Uterus (tissue), 3 donors: ENCODE measurements at regions not wholly inside any gene's neighbourhood (a gene's known extent, or its start where the extent isn't known, plus 50 kb on each side); places are given as distances from the start of the nearest gene placed in this dataset.
"Not testable (repeated sequence)": the region's sequence is repeated elsewhere in the genome, so short reads cannot be mapped to it uniquely, and the experiment has no call there.

Experiments
- DNase-seq, 2 donors: peaks; one replicate each; pipeline ENCODE4 v3.0.0-alpha.2; 2019 to 2020
- H3K27ac ChIP-seq, 2 donors: fragments of 200-600 bp; sonication (generic); 1 replicate in 1 of 2; 2 replicates in 1 of 2; pipeline ENCODE4 v1.5.1; 2016 to 2018
- H3K27me3 ChIP-seq, 2 donors: fragments of 200-600 bp; sonication (generic); one replicate each; pipeline ENCODE4 v1.5.1; 2018 to 2019; ENCODE audit warnings: control low read depth in 1 of 2
- H3K36me3 ChIP-seq, 2 donors: fragments of 200-600 bp; sonication (generic); one replicate each; pipeline ENCODE4 v1.5.1; 2019; ENCODE audit warnings: control low read depth in 1 of 2
- H3K4me1 ChIP-seq, 2 donors: fragments of 200-600 bp; sonication (generic); one replicate each; pipeline ENCODE4 v1.5.1; 2018 to 2019; ENCODE audit warnings: control low read depth in 1 of 2
- H3K4me3 ChIP-seq, 2 donors: fragments of 200-600 bp; sonication (generic); 1 replicate in 1 of 2; 2 replicates in 1 of 2; pipeline ENCODE4 v1.5.1; 2018 to 2019; ENCODE audit warnings: mild to moderate bottlenecking in 1 of 2
- H3K9me3 ChIP-seq, 2 donors: fragments of 200-600 bp; sonication (generic); one replicate each; pipeline ENCODE4 v1.5.1; 2019; ENCODE audit warnings: control low read depth in 1 of 2
- CTCF ChIP-seq, 4 experiments: fragments of 200-600 bp in 2 of 4; fragments of 450-650 bp in 2 of 4; sonication (generic) in 2 of 4; IDR thresholded peaks; one replicate each; pipeline ENCODE4 v1.5.1; 2016 to 2019; ENCODE audit warnings: antibody characterized with exemption in 4 of 4, mild to moderate bottlenecking in 2 of 4, moderate library complexity in 1 of 4
- POLR2A ChIP-seq, 2 donors: fragments of 450-650 bp; IDR thresholded peaks; one replicate each; pipeline ENCODE4 v1.6.1; 2016; ENCODE audit warnings: antibody characterized with exemption in 2 of 2, mild to moderate bottlenecking in 1 of 2, moderate library complexity in 1 of 2
- intact Hi-C: fragments of 100-400 bp; cut with DNase I; formaldehyde crosslinking; loops from one replicate; pipeline ENCODE4 v1.15.1; 2023; ENCODE audit warnings: low total_unique reads
- donor health status: DM: yes; HTN: yes; CAD: no.

- Histone ChIP-seq H3K27me3 (no peaks in the 10 kb centered on the region), H3K4me3 (no peak overlapping the region), H3K36me3 (no peaks in the 10 kb centered on the region), H3K4me1 (no peaks in the 10 kb centered on the region), H3K27ac (no peak overlapping the region), H3K9me3 (no peaks in the 10 kb centered on the region)
- DNase-seq = no peak
- TF ChIP-seq CTCF (IDR thresholded peaks at IDR 0.05) = no peak
- intact Hi-C loops = no loop called here
Observed at GRCh38 chr1:143584508-143584907, 387.3 kb downstream of the FAM72C start.

- H3K27me3 ChIP-seq = no peaks in the 10 kb centered on the region
- TF ChIP-seq CTCF (IDR thresholded peaks at IDR 0.05) (no peak), POLR2A (IDR thresholded peaks at IDR 0.05) (no peak)
- no peak for DNase-seq
- H3K36me3 ChIP-seq = no peaks in the 10 kb centered on the region
- no peaks in the 10 kb centered on the region for H3K4me1 ChIP-seq
- intact Hi-C loops = no loop called here
- H3K27ac ChIP-seq = no peak overlapping the region
- H3K9me3 ChIP-seq = no peaks in the 10 kb centered on the region
- H3K4me3 ChIP-seq = no peak overlapping the region
Observed at GRCh38 chr1:143574891-143575520, 396.8 kb downstream of the FAM72C start.

- H3K27ac ChIP-seq, intact Hi-C loops: not testable (repeated sequence)
Observed at GRCh38 chr1:143572661-143573060, 399.1 kb downstream of the FAM72C start.

GRCh38 chr1:143563761-143564160 is 408.0 kb downstream of the FAM72C start:
- intact Hi-C loops, H3K4me1 ChIP-seq, H3K9me3 ChIP-seq, H3K27ac ChIP-seq, H3K36me3 ChIP-seq, DNase-seq, H3K27me3 ChIP-seq, H3K4me3 ChIP-seq: not testable (repeated sequence)

More at GRCh38 chr1:143572661-143573060, 399.1 kb downstream of the FAM72C start:
- not testable (repeated sequence) for H3K27me3 ChIP-seq, H3K4me3 ChIP-seq, H3K36me3 ChIP-seq, DNase-seq, H3K4me1 ChIP-seq, H3K9me3 ChIP-seq

- H3K36me3 ChIP-seq = no peaks in the 10 kb centered on the region
- no peak overlapping the region for H3K4me3 ChIP-seq
- H3K4me1 ChIP-seq = no peaks in the 10 kb centered on the region
- TF ChIP-seq CTCF (IDR thresholded peaks at IDR 0.05) (no peak), POLR2A (IDR thresholded peaks at IDR 0.05) (no peak)
- H3K9me3 ChIP-seq = no peaks in the 10 kb centered on the region
- no peaks in the 10 kb centered on the region for H3K27me3 ChIP-seq
- intact Hi-C loops = no loop called here
- H3K27ac ChIP-seq = no peak overlapping the region
- no peak for DNase-seq
Observed at GRCh38 chr1:143553627-143554026, 418.2 kb downstream of the FAM72C start.

GRCh38 chr1:143504703-143505102 is 467.1 kb downstream of the FAM72C start:
- H3K4me1 ChIP-seq, H3K27ac ChIP-seq, H3K27me3 ChIP-seq, H3K9me3 ChIP-seq, H3K4me3 ChIP-seq, DNase-seq, H3K36me3 ChIP-seq, intact Hi-C loops: not testable (repeated sequence)

- intact Hi-C loops, H3K36me3 ChIP-seq: not testable (repeated sequence)
Observed at GRCh38 chr1:143504080-143504479, 467.7 kb downstream of the FAM72C start.

GRCh38 chr1:143503048-143503447 is 468.7 kb downstream of the FAM72C start:
- H3K4me3 ChIP-seq, intact Hi-C loops, H3K36me3 ChIP-seq, H3K27ac ChIP-seq, H3K27me3 ChIP-seq, DNase-seq, H3K4me1 ChIP-seq, H3K9me3 ChIP-seq: not testable (repeated sequence)

More at GRCh38 chr1:143504080-143504479, 467.7 kb downstream of the FAM72C start:
- H3K4me1 ChIP-seq, H3K4me3 ChIP-seq, H3K27me3 ChIP-seq, H3K9me3 ChIP-seq, H3K27ac ChIP-seq, DNase-seq: not testable (repeated sequence)

GRCh38 chr1:143502038-143502437 is 469.7 kb downstream of the FAM72C start:
- H3K27ac ChIP-seq, DNase-seq, H3K27me3 ChIP-seq, H3K36me3 ChIP-seq, H3K4me3 ChIP-seq, intact Hi-C loops, H3K4me1 ChIP-seq, H3K9me3 ChIP-seq: not testable (repeated sequence)

- H3K27ac ChIP-seq, H3K27me3 ChIP-seq, DNase-seq, intact Hi-C loops, H3K36me3 ChIP-seq, H3K4me3 ChIP-seq, H3K9me3 ChIP-seq, H3K4me1 ChIP-seq: not testable (repeated sequence)
Observed at GRCh38 chr1:143498059-143498749, 473.6 kb downstream of the FAM72C start.
